SK-N-SH treated with all-trans-retinoic acid at 6 μM for 48 hours (cell line): ENCODE measurements at regions not wholly inside any gene's neighbourhood (a gene's known extent, or its start where the extent isn't known, plus 50 kb on each side); places are given as distances from the start of the nearest gene placed in this dataset.

Experiments
- RARB ChIP-seq: fragments of 250-450 bp; sonication (Bioruptor Pico); IDR thresholded peaks from 2 replicates; pipeline ENCODE4 v1.8.0; 2021; ENCODE audit warnings: mild to moderate bottlenecking, moderate library complexity
- TF ChIP-seq, protein P1 (sequence below): fragments of 250-450 bp; sonication (Bioruptor Pico); IDR thresholded peaks from 2 replicates; pipeline ENCODE4 v1.8.0; 2020; ENCODE audit warnings: mild to moderate bottlenecking, moderate library complexity, borderline replicate concordance

DNA sequence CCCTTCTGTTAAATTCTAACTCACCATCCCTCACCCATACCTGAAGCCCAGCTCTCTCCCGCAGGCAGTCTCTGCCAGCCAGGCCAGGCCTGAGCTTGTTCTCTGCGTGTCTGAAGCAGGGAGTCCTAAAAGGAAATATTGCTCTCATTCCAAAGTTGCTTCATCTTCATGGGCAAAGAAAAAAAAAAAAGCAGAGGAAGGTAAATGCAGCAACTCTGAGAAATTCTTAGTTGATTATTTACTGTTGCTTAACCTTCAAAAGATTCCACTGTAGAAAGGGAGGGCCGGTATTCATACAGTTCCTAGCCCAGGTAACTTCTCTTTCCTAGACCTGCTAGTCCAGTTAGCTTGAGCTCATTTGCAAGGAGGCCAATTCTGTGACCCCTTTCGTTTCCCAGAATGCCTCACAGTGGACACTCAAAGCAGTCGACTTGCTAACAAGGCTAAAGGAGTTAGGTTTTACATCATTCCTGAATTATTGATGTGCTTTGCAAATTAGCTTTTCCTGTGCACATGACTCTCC lies 193.5 kb upstream of the EEA1 start:
- TF ChIP-seq RARB (CRISPR knock-in tag): no peak
- TF ChIP-seq, protein P1, sequence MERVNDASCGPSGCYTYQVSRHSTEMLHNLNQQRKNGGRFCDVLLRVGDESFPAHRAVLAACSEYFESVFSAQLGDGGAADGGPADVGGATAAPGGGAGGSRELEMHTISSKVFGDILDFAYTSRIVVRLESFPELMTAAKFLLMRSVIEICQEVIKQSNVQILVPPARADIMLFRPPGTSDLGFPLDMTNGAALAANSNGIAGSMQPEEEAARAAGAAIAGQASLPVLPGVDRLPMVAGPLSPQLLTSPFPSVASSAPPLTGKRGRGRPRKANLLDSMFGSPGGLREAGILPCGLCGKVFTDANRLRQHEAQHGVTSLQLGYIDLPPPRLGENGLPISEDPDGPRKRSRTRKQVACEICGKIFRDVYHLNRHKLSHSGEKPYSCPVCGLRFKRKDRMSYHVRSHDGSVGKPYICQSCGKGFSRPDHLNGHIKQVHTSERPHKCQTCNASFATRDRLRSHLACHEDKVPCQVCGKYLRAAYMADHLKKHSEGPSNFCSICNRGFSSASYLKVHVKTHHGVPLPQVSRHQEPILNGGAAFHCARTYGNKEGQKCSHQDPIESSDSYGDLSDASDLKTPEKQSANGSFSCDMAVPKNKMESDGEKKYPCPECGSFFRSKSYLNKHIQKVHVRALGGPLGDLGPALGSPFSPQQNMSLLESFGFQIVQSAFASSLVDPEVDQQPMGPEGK (CRISPR knock-in tag): no peak
